Lower leg skin (tissue), 3 donors: ENCODE measurements at regions not wholly inside any gene's neighbourhood (a gene's known extent, or its start where the extent isn't known, plus 50 kb on each side); places are given as distances from the start of the nearest gene placed in this dataset.

Source experiments
- POLR2A ChIP-seq, 2 donors: fragments of 450-650 bp; IDR thresholded peaks; one replicate each; pipeline ENCODE4 v1.6.1; 2016 to 2017; ENCODE audit warnings: antibody characterized with exemption in 2 of 2, mild to moderate bottlenecking in 1 of 2, moderate library complexity in 1 of 2
- TF ChIP-seq, protein P1 (sequence below), 3 donors: fragments of 450-650 bp; IDR thresholded peaks; one replicate each; pipeline ENCODE4 v1.5.1; 2016; ENCODE audit warnings: antibody characterized with exemption in 3 of 3, mild to moderate bottlenecking in 3 of 3, moderate library complexity in 2 of 3

DNA sequence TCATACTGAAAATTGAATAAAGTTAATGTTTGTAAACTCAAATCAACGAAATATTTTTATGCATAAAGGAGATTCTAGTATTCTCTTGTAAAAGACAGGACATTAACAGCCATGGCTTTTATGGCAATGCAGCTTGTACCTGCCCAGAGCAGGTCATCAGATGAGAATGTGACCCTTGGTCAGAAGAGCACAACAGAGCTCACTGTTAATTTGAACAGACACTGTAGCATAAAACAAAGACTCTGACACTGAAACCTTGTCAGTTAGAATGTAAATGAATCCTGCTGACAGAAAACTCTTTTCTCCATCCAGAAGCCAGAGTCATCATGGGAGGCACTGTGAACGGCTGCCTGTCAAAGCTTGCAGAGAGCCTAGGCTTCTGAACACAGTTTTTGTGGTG, 410.6 kb downstream of the RAP2B start:
- TF ChIP-seq, protein P1, sequence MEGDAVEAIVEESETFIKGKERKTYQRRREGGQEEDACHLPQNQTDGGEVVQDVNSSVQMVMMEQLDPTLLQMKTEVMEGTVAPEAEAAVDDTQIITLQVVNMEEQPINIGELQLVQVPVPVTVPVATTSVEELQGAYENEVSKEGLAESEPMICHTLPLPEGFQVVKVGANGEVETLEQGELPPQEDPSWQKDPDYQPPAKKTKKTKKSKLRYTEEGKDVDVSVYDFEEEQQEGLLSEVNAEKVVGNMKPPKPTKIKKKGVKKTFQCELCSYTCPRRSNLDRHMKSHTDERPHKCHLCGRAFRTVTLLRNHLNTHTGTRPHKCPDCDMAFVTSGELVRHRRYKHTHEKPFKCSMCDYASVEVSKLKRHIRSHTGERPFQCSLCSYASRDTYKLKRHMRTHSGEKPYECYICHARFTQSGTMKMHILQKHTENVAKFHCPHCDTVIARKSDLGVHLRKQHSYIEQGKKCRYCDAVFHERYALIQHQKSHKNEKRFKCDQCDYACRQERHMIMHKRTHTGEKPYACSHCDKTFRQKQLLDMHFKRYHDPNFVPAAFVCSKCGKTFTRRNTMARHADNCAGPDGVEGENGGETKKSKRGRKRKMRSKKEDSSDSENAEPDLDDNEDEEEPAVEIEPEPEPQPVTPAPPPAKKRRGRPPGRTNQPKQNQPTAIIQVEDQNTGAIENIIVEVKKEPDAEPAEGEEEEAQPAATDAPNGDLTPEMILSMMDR (IDR thresholded peaks at IDR 0.05) = no peak
- no peak for TF ChIP-seq POLR2A (IDR thresholded peaks at IDR 0.05)
